Right lobe of liver (tissue), 6 donors: ENCODE measurements at regions not wholly inside any gene's neighbourhood (a gene's known extent, or its start where the extent isn't known, plus 50 kb on each side); places are given as distances from the start of the nearest gene placed in this dataset.

ENCODE experiments used
- ATAC-seq, 4 donors: fragments of 200-7000 bp; cut with Tn5 transposase; one replicate each; pipeline ENCODE4 v1.9.1; 2020; ENCODE audit warnings: mild to moderate bottlenecking in 4 of 4, moderate library complexity in 4 of 4
- DNase-seq, 3 donors: peaks; one replicate each; pipeline ENCODE4 v3.0.0-alpha.2; 2020
- H3K27ac ChIP-seq, 3 donors: fragments of 200-600 bp; one replicate each; pipeline ENCODE4 v1.8.0; 2022
- H3K27me3 ChIP-seq, 2 donors: fragments of 200-600 bp; one replicate each; pipeline ENCODE4 v1.8.0; 2022
- H3K36me3 ChIP-seq, 4 donors: fragments of 200-600 bp; sonication (generic) in 1 of 4; one replicate each; pipeline versions ENCODE4 v1.5.1 to v1.8.0; 2017 to 2022; ENCODE audit warnings: control low read depth in 1 of 4
- H3K4me1 ChIP-seq, 4 donors: fragments of 200-600 bp; sonication (generic) in 1 of 4; one replicate each; pipeline versions ENCODE4 v1.5.1 to v1.8.0; 2017 to 2022; ENCODE audit warnings: control low read depth in 1 of 4
- H3K4me3 ChIP-seq, 3 donors: fragments of 200-600 bp; one replicate each; pipeline ENCODE4 v1.8.0; 2022
- H3K9me3 ChIP-seq, 4 donors: fragments of 200-600 bp; sonication (generic) in 1 of 4; one replicate each; pipeline versions ENCODE4 v1.5.1 to v1.8.0; 2017 to 2022; ENCODE audit warnings: control low read depth in 1 of 4
- CTCF ChIP-seq, 4 donors: fragments of 200-600 bp in 3 of 4; fragments of 450-650 bp in 1 of 4; IDR thresholded peaks; one replicate each; pipeline versions ENCODE4 v1.5.1 to v1.8.0; 2016 to 2022; ENCODE audit warnings: antibody characterized with exemption in 4 of 4, mild to moderate bottlenecking in 2 of 4
- POLR2A ChIP-seq: fragments of 450-650 bp; IDR thresholded peaks from one replicate; pipeline ENCODE4 v1.6.1; 2017; ENCODE audit warnings: antibody characterized with exemption, mild to moderate bottlenecking
- WGBS: methylation state at CpG from one replicate; pipeline ENCODE4 v1.1.6; 2018; ENCODE audit warnings: low coverage, low lambda C conversion rate; ENCODE audit not compliant: insufficient coverage; ENCODE audit errors: missing lambda C conversion rate; 5-methylcytosine and 5-hydroxymethylcytosine counted together
- intact Hi-C, 2 donors: fragments of 100-400 bp; cut with DNase I; formaldehyde crosslinking; loops; one replicate each; pipeline versions ENCODE4 v1.11.2 to v1.14.1; 2022
- donor health status: DM: no; HTN: yes; CAD: no.
- donor health status: DM: no; HTN: no; CAD: no.
- donor health status: DM: no; HTN: no; CAD: no.
- donor health status: DM: no; HTN: yes; CAD: no.
- donor health status: DM: no; HTN: yes; CAD: no.

DNA sequence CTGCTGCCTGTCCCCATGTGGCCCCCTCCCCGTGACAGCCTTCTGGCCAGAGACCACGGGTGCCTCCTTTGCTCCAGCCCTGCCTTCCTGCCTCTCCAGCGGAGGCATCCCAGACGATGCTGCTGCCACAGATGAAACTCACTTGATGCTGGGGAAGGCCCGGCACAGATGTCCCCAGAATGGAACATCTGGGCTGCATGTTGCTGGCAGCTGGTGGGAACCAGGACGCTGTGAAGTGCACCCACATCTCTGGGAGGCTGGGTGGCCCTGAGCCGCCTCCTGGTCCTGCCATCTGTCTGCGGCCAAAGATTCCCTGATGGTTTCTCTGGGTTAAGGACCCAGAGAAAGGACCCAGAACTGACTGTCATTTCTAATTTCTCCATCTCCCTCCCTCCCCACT is 51.9 kb upstream of the PTPRS start:
- H3K4me3 ChIP-seq: no peak overlapping the region
- no peak overlapping the region for H3K27ac ChIP-seq
- TF ChIP-seq POLR2A (no peak), CTCF (IDR thresholded peaks at IDR 0.05) (no peak)
- H3K27me3 ChIP-seq: peaks cover 0 to 4% of the 10 kb centered on the region in 2 donors
- ATAC-seq (no peak), DNase-seq (no peak)
- no CpG with 5 or more reads among the region's 8 CpGs for WGBS
- H3K4me1 ChIP-seq: no peaks in the 10 kb centered on the region
- no peaks in the 10 kb centered on the region for H3K9me3 ChIP-seq
- no peaks in the 10 kb centered on the region for H3K36me3 ChIP-seq
- intact Hi-C loops: no loop called here

- Histone ChIP-seq H3K27me3 (peaks cover 0 to 4% of the 10 kb centered on the region in 2 donors), H3K9me3 (no peaks in the 10 kb centered on the region), H3K36me3 (no peaks in the 10 kb centered on the region), H3K4me1 (no peaks in the 10 kb centered on the region), H3K4me3 (no peak overlapping the region), H3K27ac (no peak overlapping the region)
- no peak for TF ChIP-seq POLR2A
- DNase-seq (no peak), ATAC-seq (no peak)
- 41% methylated on average over 5 of the region's 6 CpGs for WGBS
- intact Hi-C loops: no loop called here
Measured at GRCh38 chr19:5393088-5393487, 52.5 kb upstream of the PTPRS start.

DNA sequence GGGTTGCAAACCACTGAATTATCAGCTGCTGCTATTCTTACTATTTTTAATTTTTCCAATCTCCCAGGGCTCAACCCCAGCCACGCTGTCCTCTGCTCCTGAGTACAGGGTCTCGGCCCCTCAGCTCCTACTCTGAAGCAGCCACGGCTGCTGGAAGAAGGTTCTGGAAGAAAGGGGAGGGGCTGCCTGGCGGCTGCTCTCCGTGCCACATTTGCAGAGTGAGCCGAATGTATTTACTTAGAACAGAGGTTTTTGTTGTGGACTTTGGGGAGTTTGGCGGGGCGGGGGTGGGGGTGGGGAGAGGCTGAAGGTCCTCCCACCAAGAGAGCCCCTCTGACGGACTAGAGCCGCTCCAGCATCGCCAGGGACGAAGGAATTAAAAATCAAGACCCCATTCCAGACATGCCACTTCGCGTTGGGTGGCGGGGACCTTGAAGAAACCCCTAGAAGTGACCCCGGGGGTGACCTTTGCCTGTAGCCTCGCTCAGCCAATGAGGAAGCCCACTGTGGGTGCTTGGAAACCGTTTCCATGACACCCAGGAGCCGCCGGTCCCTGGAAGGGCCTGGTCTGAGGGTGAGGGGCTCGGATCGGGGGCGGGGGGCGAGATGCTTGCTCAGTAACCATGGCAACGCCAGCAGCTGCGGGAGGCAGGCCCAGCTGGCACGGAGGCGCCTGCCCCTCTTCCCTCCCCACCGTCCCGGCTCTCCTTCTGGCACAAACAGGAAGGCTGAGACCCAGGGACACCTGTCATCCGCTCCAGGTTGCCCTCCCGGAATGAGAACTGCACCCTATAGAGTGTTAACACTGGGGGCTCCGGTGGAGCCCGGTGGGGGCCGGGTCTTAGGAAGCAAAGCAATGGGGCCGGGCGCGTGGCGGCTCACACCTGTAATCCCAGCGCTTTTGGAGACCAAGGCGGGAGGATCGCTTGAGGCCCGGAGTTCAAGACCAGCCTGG is 54.2 kb upstream of the PTPRS start:
- Histone ChIP-seq H3K9me3 (no peaks in the 10 kb centered on the region), H3K36me3 (no peaks in the 10 kb centered on the region), H3K27me3 (peaks cover 0 to 4% of the 10 kb centered on the region in 2 donors), H3K4me3 (no peak overlapping the region), H3K27ac (no peak overlapping the region), H3K4me1 (no peaks in the 10 kb centered on the region)
- TF ChIP-seq CTCF (IDR thresholded peaks at IDR 0.05) (no peak), POLR2A (no peak)
- DNase-seq (no peak), ATAC-seq (no peak)
- intact Hi-C loops: no loop called here
- 19% methylated on average over 24 of the region's 43 CpGs for whole genome bisulfite sequencing

DNA sequence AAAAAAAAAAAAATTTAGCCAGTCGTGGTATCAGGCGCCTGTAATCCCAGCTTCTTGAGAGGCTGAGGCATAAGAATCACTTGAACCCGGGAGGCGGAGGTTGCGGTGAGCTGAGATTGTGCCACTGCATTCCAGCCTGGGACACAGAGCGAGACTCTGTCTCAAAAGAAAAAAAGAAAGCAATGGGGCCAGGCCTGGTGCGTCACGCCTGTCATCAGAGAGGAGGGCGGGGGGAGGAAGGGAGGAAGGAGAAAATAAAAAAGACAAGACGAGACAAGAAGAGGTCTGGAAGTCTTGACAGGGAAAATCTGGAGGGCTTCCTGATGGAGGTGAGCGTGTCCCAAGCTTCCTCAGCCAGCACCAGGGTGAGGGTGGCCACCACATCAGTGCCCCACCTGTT is 54.9 kb upstream of the PTPRS start:
- TF ChIP-seq POLR2A (no peak), CTCF (IDR thresholded peaks at IDR 0.05) (no peak)
- intact Hi-C loops: no loop called here
- Histone ChIP-seq H3K4me3 (no peak overlapping the region), H3K4me1 (no peaks in the 10 kb centered on the region), H3K27me3 (peaks cover 0 to 4% of the 10 kb centered on the region in 2 donors), H3K9me3 (no peaks in the 10 kb centered on the region), H3K27ac (no peak overlapping the region), H3K36me3 (no peaks in the 10 kb centered on the region)
- ATAC-seq (no peak), DNase-seq (no peak)
- WGBS: 26% methylated on average over 11 of the region's 11 CpGs

GRCh38 chr19:5396096-5396939 is 55.7 kb upstream of the PTPRS start:
- no peaks in the 10 kb centered on the region for H3K36me3 ChIP-seq
- WGBS: 2% methylated on average over 9 of the region's 12 CpGs
- H3K27me3 ChIP-seq: peaks cover 0 to 4% of the 10 kb centered on the region in 2 donors
- no peak overlapping the region for H3K4me3 ChIP-seq
- DNase-seq (no peak), ATAC-seq (no peak)
- H3K4me1 ChIP-seq: no peaks in the 10 kb centered on the region
- H3K9me3 ChIP-seq: no peaks in the 10 kb centered on the region
- no peak overlapping the region for H3K27ac ChIP-seq
- TF ChIP-seq POLR2A (no peak), CTCF (IDR thresholded peaks at IDR 0.05) (no peak)
- intact Hi-C loops: no loop called here
